NCI-H1092 treated with DMSO at 0.1 percent for 48 hours (cell line): ENCODE measurements at regions not wholly inside any gene's neighbourhood (a gene's known extent, or its start where the extent isn't known, plus 50 kb on each side); places are given as distances from the start of the nearest gene placed in this dataset.
"Not testable (repeated sequence)": the region's sequence is repeated elsewhere in the genome, so short reads cannot be mapped to it uniquely, and the experiment has no call there.

Source experiments
- DNase-seq: peaks from one replicate; lab custom pipeline; 2025; lab: John Stamatoyannopoulos, UW

DNA sequence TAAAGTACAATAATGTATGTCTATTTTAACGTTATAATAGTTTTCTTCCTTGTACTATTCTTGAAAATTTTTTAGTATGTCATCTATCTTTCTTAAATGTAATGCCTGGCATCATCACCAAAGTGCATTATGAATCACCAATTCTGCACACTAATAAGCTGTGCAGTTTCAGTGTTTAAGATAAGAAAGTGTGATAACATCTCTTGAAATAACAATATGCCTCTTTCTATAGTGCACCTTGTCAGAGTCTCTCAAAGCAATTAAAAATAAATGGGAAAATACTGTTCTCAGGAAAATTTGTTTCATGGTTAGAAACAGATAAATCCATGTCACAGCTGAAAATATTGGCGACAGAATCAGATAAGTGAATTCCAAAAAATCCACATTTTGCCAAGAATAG lies 457.4 kb upstream of the PCDH10 start:
- DNase-seq: no peak

DNA sequence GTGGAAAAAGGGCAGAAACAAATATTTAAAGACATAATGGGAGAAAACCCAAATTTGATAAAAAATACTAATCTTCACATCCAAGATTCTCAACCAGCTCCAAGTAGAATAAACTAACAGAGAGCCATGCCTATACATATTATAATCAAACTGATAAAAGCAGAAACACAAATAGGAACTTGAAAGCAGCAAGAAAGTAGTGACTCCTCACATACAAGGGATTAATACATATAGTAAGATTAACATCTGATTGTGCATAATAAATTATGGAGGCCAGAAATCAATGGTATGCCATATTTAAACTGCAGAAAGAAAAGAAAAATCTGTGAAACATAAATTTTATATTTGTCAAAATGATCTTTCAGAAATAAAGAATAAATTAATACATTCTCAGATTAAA lies 454.3 kb upstream of the PCDH10 start:
- no peak for DNase-seq

DNA sequence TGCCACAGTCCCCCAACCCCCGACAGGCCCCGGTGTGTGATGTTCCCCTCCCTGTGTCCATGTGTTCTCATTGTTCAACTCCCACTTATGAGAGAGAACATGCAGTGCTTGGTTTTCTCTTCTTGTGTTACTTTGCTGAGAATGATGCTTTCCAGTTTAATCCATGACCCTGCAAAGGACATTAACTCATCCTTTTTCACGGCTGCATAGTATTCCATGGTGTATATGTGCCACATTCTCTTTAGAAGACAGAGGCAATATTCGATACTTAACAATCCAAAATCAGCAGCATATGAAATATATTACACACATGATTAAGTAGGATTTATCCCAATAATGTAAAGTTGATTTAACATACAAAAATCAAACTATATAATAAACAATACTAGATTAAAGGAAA lies 451.6 kb upstream of the PCDH10 start:
- not testable (repeated sequence) for DNase-seq

DNA sequence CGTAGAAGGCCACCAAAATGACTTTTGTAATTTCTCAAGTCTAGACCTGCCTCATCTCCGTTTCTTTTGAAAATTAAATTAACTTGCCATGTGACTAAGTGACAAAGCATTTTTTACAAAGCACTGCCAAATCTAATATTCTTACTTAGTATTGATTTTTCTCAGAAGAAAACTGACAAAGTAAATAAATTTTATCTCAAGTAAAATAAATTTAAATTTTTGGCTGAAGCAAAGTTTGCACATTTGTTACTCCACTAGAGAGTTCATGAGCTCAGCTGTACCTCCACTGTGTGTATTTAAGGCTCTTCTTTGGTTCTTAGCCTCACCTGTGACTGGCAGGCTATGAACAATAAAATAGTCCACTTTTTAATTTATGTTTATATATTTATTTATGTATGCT lies 441.1 kb upstream of the PCDH10 start:
- DNase-seq: no peak

DNA sequence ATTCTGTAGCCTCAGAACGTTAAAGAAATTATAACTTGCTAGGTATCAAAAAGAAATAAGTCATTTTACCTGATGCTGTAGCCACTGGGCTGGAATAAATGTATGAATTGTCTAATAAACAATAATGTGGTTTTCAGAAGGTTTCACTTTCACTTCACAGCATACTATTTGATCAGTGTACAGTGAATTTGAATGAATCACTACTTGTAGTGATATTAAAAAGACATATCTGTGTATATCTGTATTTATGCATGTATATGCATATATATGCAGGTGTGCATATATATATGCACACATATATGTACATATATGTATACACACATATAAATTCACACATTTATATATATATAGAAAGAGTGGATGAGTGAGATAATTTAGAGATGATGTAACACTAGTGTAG lies 440.0 kb upstream of the PCDH10 start:
- DNase-seq: no peak

DNA sequence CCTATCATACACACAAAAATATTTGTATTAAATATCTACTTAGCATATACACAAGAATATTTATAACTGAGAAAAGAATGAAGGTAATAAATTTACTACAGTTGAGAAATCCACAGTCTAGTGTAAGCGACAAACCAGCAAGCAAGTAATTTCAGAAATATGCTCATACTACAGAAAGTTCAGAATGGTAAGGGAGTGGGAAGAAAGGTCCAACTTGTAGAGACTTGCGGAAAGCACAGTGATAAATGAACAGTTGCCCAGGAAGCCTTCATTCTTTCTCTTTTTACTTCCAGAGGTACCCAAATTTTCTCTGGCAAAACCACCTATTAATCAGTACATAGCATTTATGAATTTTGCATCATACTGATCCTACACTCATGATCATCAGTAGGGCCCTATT lies 438.1 kb upstream of the PCDH10 start:
- no peak for DNase-seq

DNA sequence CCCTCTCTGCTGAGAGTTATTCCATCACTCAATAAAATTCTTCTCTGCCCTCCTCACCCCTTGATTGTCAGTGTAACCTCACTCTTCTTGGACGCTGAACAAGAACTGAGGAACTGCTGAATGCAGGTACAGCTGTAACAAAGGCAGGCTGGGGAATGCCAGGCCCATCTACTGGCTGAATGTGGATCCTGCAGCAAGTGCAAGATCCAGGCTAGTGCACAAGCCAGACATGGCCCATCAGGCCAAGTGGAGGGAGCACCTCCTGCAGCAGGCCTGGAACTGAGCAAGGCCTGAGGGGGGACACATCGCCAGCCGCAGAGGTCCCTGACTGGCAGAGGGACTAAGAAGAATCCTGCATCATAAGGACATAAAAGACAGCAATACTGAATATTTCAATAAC lies 411.8 kb upstream of the PCDH10 start:
- no peak for DNase-seq

DNA sequence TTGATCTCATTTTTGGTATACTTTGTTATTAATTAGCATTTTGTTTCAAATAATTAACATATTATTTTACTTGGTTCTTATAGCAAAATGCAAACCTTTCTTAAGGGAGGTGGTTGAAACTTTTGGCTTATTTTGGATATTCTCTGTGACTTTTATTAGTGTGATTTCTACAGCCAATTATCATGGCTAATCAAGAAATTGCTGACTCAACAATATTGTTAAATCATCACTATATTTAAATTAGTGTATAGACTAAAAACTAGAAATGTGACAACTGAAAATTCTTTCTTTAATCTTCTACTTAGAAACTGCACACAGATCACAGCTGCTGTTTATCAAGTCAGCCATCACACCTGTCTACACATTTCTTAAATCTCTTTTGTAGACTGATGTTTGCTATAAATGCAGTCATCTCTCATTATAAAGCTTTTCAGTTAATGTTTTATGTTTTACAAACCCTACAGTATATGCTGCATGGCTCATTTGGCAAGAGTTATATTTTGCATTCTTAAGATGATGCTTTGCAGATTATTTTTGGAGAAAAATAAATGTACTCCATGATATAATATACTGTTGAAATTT lies 389.8 kb upstream of the PCDH10 start:
- DNase-seq: no peak

DNA sequence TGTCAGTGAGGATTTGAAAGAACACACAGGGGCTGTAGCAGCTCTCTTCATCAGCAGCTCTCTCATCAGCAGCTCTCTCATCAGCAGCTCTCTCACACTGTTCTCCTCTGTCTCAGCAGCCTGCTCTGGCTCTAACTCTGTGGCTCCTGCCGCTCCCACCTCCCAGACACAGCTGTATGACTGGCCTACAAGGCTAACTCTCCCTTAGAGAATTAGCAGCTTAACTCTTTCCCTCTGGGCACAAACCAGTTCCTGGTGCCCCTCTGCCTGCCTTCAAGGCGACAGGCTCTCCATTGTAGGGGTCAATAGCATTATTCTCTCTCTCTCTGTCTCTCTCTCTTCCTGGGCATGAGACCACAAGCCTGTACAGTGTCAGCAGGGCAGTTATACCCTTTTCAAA lies 385.6 kb upstream of the PCDH10 start:
- DNase-seq: no peak

DNA sequence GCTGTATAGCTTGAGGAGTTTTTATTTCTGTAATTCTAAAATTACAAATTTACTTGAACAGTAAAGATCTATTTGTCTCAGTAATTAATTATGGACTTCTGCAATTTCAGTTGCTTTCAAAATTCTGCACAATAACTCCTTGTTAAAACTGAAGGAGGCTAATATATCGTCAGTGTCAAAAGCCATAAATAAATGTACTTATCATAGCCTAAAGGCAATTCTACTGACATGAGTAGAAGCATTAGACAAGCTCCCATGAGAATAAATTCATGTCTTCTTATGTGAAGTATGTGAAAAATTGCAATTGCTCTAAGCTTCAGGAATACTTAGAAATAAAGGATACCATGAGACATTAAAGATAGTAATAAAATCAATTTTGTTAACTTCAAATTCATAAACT lies 381.2 kb upstream of the PCDH10 start:
- no peak for DNase-seq

DNA sequence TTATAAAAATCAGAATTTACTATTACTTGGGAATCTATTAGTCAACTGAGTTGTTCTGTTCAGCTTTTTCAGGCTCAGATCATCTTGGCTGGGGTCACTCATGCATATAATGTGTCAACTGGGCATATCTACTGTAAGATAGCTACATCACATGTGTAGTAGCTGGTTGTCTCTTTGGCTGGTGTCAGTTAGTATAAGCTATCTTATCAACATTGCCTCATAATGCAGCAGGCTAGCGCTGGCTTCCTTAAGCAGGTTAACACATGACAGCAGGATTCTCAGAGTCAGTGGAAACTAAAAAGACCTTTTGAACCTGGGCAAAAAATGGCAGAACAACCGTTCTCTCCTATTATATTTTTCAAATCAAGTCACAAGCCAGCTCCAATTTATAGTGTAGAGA lies 378.3 kb upstream of the PCDH10 start:
- no peak for DNase-seq

DNA sequence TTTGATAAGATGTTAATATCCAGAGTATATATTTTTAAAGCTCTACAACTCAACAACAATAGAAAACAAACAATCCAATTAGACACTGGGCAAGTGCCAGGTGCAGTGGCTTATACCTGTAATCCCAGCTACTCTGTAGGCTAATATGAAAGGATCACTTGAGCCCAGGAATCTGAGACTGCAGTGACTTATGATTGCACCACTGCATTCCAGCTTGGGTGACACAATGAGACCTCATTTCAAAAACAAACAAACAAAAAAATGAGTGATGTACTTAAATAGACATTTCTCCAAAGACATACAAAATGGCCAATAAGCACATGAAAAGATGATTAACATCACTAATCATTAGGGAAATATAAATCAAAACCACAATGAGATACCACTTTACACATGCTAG lies 356.8 kb upstream of the PCDH10 start:
- DNase-seq: no peak

DNA sequence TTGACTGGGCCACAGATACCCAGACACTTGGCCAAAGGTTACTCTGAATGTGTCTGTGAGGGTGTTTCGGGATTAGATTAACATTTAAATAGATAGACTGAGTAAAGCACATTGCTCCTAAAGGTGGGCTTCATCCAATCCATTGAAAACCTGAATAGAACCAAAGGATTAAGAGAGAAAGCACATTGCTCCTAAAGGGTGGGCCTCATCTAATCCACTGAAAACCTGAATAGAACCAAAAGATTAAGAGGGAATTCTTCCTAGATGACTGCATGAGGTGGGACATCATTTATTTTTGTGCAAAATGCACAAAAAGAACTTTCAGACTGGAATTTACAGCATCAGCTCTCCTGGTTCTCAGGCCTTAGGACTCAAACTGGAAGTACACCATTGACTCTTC lies 351.2 kb upstream of the PCDH10 start:
- no peak for DNase-seq

DNA sequence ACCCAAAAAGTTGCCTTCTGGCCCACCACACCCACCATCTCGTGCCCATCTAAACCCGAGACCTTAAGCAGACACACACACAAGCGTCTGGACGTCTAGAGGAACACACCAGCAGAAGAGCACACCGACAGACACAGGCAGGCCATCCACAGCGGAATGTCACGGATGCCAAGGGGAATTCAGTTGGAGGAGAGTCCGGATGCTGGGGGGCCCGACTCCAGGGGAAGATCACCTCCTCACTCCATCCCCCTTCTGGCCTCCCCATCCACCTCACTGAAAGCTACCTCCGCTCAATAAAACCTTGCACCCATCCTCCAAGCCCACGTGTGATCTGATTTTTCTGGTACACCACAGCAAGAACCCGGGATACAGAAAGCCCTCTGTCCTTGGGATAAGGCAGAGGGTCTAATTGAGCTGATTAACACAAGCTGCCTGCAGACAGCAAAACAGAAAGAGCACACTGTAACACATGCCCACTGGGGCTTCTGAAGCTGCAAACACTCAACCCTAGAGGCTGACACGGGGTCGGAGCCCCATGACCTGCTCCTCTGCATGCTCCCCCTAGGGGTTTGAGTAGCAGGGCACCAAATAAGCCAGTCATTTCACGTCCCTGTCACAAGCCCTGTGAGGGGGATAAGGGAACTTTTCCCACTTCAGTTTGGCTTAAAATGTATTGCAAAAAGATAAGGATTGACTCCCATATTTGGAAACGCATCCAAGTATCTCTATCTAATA lies 339.6 kb upstream of the PCDH10 start:
- no peak for DNase-seq

DNA sequence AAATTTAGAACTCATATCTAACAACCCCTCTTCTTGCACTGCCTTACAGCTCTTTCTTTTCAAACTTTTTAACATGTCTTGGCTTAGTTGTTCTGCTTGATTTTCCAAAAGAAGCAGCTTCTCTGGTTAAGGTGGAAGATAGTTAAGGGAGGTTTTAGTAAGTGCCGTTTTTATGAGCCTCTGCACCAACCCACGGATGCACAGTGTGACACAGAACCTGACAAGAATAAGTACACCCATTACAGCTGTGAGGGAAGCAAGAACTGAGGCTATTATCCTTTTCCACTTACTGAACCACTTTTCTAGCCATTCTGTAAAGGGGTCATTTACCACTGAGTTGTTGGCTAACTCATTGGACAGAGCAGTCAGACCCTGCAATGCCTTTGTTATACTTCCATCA lies 336.0 kb upstream of the PCDH10 start:
- not testable (repeated sequence) for DNase-seq

DNA sequence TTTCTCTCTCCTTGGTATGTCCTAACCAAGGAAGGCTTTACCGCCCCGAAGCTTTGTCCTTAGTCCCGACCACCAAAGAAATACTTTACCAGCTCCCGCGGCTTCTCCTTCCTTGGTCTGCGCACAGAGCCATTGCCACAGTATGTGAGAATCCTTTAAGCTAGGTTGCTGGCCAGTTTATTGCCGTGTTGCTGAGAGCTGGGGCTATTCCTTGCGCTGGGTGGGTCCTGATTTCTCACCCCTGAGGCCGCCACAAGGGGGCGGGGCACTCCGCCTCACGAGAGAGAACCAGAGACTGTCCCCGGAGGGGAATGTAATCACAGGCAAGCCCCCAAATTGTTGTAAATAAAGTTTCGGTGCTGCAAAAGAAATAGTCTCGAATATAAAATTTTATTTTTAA lies 331.0 kb upstream of the PCDH10 start:
- DNase-seq: no peak

DNA sequence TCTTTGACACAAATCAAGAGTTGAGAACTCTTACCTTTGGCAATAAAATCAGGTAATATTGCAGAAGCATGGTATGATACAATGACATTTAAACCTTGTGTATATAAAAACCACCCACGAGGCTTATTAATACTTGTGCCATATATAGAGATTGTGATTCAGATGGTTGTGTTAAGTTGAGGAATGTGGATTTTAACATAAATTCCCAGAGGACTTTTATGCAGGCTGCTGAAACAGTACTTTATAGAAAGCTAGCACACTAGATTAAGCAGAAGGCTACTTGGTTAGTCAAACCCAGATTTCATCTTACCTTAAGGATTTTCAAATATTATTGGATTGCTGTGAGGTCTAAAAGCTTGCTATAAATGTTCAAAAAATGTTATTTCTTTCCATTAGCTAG lies 325.7 kb upstream of the PCDH10 start:
- no peak for DNase-seq

DNA sequence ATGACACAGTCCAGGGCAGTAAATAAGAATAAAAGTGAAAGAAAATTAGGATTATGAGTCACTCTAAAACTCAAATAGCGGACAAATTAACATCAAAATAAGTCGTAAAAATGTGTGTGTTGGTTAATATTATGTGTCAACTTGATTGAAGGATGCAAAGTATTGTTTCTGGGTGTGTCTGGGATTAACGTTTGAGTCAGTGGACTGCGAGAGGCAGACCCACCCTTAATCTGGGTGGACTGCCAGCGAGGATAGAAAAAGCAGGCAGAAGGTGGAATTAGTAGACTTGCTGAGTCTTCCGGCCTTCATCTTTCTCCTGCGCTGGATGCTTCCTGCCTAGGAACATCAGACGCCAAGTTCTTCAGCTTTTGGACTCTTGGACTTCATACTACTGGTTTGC lies 324.3 kb upstream of the PCDH10 start:
- DNase-seq: no peak

DNA sequence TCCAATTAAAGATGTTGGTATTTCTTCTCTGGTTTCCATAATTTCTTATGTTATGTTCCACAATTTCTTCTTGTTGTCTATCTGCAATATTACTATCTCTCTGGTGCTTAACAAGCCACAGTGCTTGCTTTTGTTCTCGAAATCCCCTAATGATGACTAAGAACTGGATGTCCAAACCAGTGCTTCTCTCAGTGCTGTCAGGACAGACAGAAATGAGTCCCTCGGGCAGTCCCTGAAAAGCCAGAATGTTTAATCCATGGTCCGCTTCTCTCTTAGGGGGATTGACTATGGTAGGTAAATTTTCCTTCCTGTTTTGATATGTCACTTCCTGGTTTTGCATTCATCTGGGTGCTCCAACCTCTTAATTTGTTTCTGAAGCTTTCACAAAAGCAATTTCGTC lies 321.6 kb upstream of the PCDH10 start:
- no peak for DNase-seq

DNA sequence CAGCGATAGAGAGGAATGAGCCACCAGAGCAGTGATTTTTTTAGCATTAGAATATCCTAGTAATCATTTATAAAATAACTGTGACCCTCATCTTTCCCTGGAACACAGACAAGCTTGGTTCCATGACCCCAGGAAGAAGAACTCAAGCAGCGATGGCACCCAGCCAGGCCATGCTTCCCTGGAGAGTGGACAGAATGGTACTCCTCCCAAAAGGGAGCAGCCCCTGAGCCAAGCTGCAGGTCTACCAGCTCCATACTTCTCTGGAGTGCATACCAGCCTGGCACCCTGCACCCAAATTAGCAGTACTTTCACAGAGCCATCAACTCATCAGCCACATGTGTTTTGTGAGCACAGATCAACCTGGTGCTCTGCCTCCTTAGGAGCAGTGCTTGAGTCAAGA lies 310.9 kb upstream of the PCDH10 start:
- DNase-seq: no peak

DNA sequence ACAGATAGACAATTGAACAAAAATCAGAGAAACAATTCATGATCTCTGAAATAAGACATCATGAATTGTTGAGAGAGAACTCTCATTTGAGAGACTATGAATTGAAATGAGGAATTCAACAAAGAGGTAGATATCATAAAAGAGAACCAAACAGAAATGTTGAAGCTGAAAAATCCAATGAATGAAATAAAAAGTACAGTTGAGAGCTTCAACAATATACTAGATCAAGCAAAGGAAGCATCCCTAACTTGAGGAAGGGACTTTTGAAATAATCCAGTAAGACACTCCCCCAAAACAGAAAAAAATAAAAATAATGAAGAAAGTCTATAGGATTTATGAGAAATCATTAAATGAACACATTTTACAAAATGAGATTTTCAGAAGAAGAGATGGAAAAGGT lies 310.0 kb upstream of the PCDH10 start:
- DNase-seq: no peak

DNA sequence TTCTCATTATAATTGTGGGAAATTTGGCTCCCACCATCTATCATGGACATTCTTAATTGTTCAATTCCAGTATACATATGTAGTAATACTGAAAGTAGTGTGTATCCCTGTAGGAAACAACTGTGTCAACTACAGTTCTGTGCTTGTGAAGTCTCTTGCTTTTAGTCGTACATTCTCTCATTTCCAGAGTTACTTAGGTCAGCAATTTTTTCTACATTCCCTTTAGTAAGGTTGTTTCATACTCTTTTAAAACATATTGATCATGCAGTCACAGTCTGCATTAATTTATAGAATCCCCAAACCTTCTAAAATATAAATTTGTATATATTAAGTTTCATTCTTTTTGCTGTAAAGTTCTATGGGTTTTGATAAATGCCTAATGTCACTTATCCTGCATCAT lies 289.2 kb upstream of the PCDH10 start:
- no peak for DNase-seq

DNA sequence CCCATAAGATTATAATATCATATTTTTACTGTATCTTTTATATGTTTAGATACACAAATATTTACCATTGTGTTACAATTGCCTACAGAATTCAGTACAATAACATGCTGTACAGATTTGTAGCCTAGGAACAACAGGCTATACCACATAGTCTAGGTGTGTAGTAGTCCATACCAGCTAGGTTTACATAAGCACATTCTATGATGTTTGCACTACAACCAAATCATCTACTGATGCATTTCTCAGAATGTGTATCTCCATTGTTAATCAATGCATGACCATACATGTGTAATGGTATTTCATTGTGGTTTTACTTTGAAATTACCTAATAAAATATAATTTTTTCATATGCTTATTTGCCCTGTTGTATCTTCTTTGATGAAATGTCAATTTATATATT lies 288.1 kb upstream of the PCDH10 start:
- DNase-seq: no peak

DNA sequence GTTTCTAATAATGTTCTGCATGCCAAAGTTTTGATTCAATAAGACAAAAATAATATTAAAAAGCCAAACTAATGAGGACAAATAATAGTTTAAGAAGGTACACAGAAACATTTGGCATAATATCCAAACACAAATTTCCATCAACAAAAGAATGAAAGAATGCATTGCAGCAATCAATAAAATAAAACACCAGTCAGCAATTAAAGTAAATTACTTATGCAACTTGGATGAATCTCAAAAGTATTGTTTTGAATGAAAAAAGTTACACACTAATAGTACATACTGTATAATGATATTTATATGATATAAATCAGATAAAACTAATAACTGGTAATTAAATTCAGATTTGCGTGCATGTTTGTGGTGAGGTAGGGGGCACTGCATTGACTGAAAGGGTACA lies 285.5 kb upstream of the PCDH10 start:
- DNase-seq: no peak
